K562 (cell line): ENCODE measurements at regions not wholly inside any gene's neighbourhood (a gene's known extent, or its start where the extent isn't known, plus 50 kb on each side); places are given as distances from the start of the nearest gene placed in this dataset.

Source experiments
- ATAC-seq: fragments of 200-7000 bp; cut with Tn5 transposase; 3 replicates; pipeline ENCODE4 v1.9.1; 2020; ENCODE audit warnings: moderate library complexity
- BruUV-seq: library from RNA; stranded (reverse); fragments of 400-500 nt; replicated peaks from 2 replicates; lab custom pipeline; 2021; lab: Mats Ljungman, UMichigan
- CTCF ChIA-PET: fragments of 300-600 bp; formaldehyde crosslinking; extraction: SDS; loops from one replicate; lab custom pipeline; 2021; ENCODE audit warnings: low intra/inter-chr PET ratio; lab: Yijun Ruan, JAX
- POLR2A ChIA-PET: fragments of 300-600, 350-650 bp; sonication (Branson Sonifier 250); formaldehyde crosslinking; extraction: SDS; loops from one replicate; lab custom pipeline; 2021; ENCODE audit warnings: antibody characterized with exemption, inconsistent platforms; lab: Yijun Ruan, JAX
- DNase-seq, 4 experiments: peaks; one replicate each; pipeline versions ENCODE4 v3.0.0 to v3.0.0-alpha.2; 2011 to 2018; ENCODE audit warnings: low spot score in 3 of 4, mixed read lengths in 3 of 4; ENCODE audit errors: extremely low read depth in 1 of 4
- FAIRE-seq: peaks from 2 replicates; lab custom pipeline; 2011; peaks lifted over from hg19 to GRCh38; lab: Jason Lieb, UNC
- H2AFZ ChIP-seq: 2 replicates; pipeline ENCODE4 v1.6.0; 2011; ENCODE audit warnings: low read depth, low read length, control low read depth, inconsistent platforms
- H3K27ac ChIP-seq: fragments of 200-600 bp; 3 replicates; pipeline ENCODE4 v1.8.0; 2011; ENCODE audit warnings: low read depth, mild to moderate bottlenecking, control low read depth, inconsistent platforms, low read length, moderate library complexity, mixed read lengths; ENCODE audit errors: extremely low read depth
- H3K27me3 ChIP-seq, 2 experiments: fragments of 300-600 bp in 1 of 2; 2 replicates in 1 of 2; 3 replicates in 1 of 2; pipeline versions ENCODE4 v1.6.0 to v1.8.0; 2011; ENCODE audit warnings: inconsistent platforms in 2 of 2, low read length in 2 of 2, mild to moderate bottlenecking in 1 of 2, mixed read lengths in 1 of 2, moderate library complexity in 1 of 2; ENCODE audit not compliant: control insufficient read depth in 2 of 2, insufficient read depth in 2 of 2
- H3K36me3 ChIP-seq: fragments of 300-600 bp; 3 replicates; pipeline ENCODE4 v1.8.0; 2011; ENCODE audit warnings: mild to moderate bottlenecking, low read length, inconsistent platforms; ENCODE audit not compliant: control insufficient read depth, insufficient read depth
- H3K4me1 ChIP-seq, 2 experiments: fragments of 200-600 bp in 1 of 2; replicated peaks in 1 of 2; 2 replicates in 1 of 2; 3 replicates in 1 of 2; pipeline versions ENCODE4 v1.5.1 to v1.8.0; 2011; ENCODE audit warnings: inconsistent platforms in 2 of 2, low read length in 2 of 2, mild to moderate bottlenecking in 1 of 2, mixed read lengths in 1 of 2, moderate library complexity in 1 of 2; ENCODE audit not compliant: control insufficient read depth in 2 of 2, insufficient read depth in 2 of 2
- H3K4me2 ChIP-seq: 2 replicates; pipeline ENCODE4 v1.6.1; 2011; ENCODE audit warnings: low read length, control low read depth, inconsistent platforms, mixed read lengths; ENCODE audit not compliant: insufficient read depth
- H3K4me3 ChIP-seq: fragments of 200-600 bp; sonication (generic), shearing (Covaris generic); 2 replicates; pipeline ENCODE4 v1.5.1; 2016; ENCODE audit warnings: control low read depth, inconsistent platforms
- H3K79me2 ChIP-seq: fragments of 200-600 bp; 3 replicates; pipeline ENCODE4 v1.8.0; 2011; ENCODE audit warnings: low read length, inconsistent platforms; ENCODE audit not compliant: control insufficient read depth, insufficient read depth
- H3K9ac ChIP-seq, 2 experiments: 2 replicates each; pipeline versions ENCODE4 v1.6.0 to v1.6.1; 2011; ENCODE audit warnings: low read depth in 2 of 2, low read length in 2 of 2, control low read depth in 1 of 2, inconsistent platforms in 1 of 2, mild to moderate bottlenecking in 1 of 2, mixed read lengths in 1 of 2; ENCODE audit not compliant: insufficient read depth in 1 of 2
- H3K9me1 ChIP-seq: one replicate; pipeline ENCODE4 v1.6.0; 2011; ENCODE audit warnings: inconsistent platforms, mild to moderate bottlenecking, low read length, moderate library complexity; ENCODE audit not compliant: control insufficient read depth, insufficient read depth
- H3K9me3 ChIP-seq: replicated peaks from 2 replicates; pipeline ENCODE4 v1.5.1; 2011; ENCODE audit warnings: low read depth, low read length, inconsistent platforms; ENCODE audit not compliant: control insufficient read depth, insufficient read depth
- H4K20me1 ChIP-seq: replicated peaks from 2 replicates; pipeline ENCODE4 v1.6.1; 2011; ENCODE audit warnings: low read length, inconsistent platforms, mixed read lengths; ENCODE audit not compliant: control insufficient read depth, insufficient read depth
- E2F4 ChIP-seq: sonication (generic); formaldehyde crosslinking; IDR thresholded peaks from 2 replicates; pipeline ENCODE4 v1.8.0; 2022; ENCODE audit warnings: mild to moderate bottlenecking, low read depth, missing genetic modification reagents
- ESRRA ChIP-seq: fragments of 450-650 bp; IDR thresholded peaks from 2 replicates; pipeline ENCODE4 v1.6.1; 2014; ENCODE audit warnings: low read depth, mild to moderate bottlenecking, moderate library complexity, borderline replicate concordance
- ILK ChIP-seq: fragments of 450-650 bp; IDR thresholded peaks from 2 replicates; pipeline ENCODE4 v1.6.1; 2016; ENCODE audit warnings: missing genetic modification characterization, low read depth, mild to moderate bottlenecking, missing compliant biosample characterization, moderate library complexity, borderline replicate concordance
- MAFG ChIP-seq: fragments of 450-650 bp; conservative IDR thresholded peaks from 2 replicates; pipeline ENCODE4 v1.6.1; 2016; ENCODE audit warnings: missing genetic modification characterization, missing compliant biosample characterization
- MCM2 ChIP-seq: fragments of 450-650 bp; IDR thresholded peaks from 2 replicates; pipeline ENCODE4 v1.6.1; 2017; ENCODE audit warnings: low read depth, mild to moderate bottlenecking
- MED1 ChIP-seq: sonication (generic); formaldehyde crosslinking; IDR thresholded peaks from 2 replicates; pipeline ENCODE4 v1.8.1; 2023; ENCODE audit warnings: missing genetic modification reagents, borderline replicate concordance
- MXI1 ChIP-seq: IDR thresholded peaks from 2 replicates; pipeline ENCODE4 v1.6.1; 2011; ENCODE audit warnings: low read depth, mild to moderate bottlenecking, improper control_type of control experiment, low read length
- MYNN ChIP-seq, 2 experiments: sonication (generic); formaldehyde crosslinking in 1 of 2; IDR thresholded peaks; 2 replicates each; pipeline versions ENCODE4 v1.5.0 to v1.6.1; 2016 to 2020; ENCODE audit warnings: antibody characterized with exemption in 1 of 2, missing genetic modification reagents in 1 of 2
- NONO ChIP-seq, 2 experiments: fragments of 200-400 bp in 1 of 2; fragments of 450-650 bp in 1 of 2; formaldehyde crosslinking in 1 of 2; IDR thresholded peaks; 2 replicates each; pipeline ENCODE4 v1.6.1; 2017; ENCODE audit warnings: low read depth in 2 of 2, mild to moderate bottlenecking in 2 of 2, moderate library complexity in 2 of 2, low read length in 1 of 2
- POU5F1 ChIP-seq: fragments of 150-350 bp; IDR thresholded peaks from 2 replicates; pipeline ENCODE4 v1.6.1; 2014; ENCODE audit warnings: borderline replicate concordance, low read length, low read depth, mild to moderate bottlenecking; ENCODE audit not compliant: partially characterized antibody
- VEZF1 ChIP-seq: fragments of 200-800 bp; sonication (Bioruptor generic); IDR thresholded peaks from 2 replicates; pipeline ENCODE4 v1.6.1; 2017; ENCODE audit warnings: missing genetic modification characterization, missing compliant biosample characterization
- XRCC3 ChIP-seq: fragments of 450-650 bp; IDR thresholded peaks from 2 replicates; pipeline ENCODE4 v1.6.1; 2017; ENCODE audit warnings: mild to moderate bottlenecking, moderate library complexity
- ZBTB11 ChIP-seq, 3 experiments: fragments of 200-800 bp in 1 of 3; fragments of 250-450 bp in 1 of 3; fragments of 450-650 bp in 1 of 3; sonication (Bioruptor Pico) in 1 of 3; sonication (Bioruptor generic) in 1 of 3; formaldehyde crosslinking in 1 of 3; IDR thresholded peaks; 2 replicates each; pipeline versions ENCODE4 v1.6.1 to v1.8.0; 2016 to 2022; ENCODE audit warnings: mild to moderate bottlenecking in 2 of 3, missing genetic modification characterization in 2 of 3, missing compliant biosample characterization in 1 of 3, moderate library complexity in 1 of 3
- ZFP30 ChIP-seq: fragments of 250-450 bp; sonication (Bioruptor Pico); IDR thresholded peaks from 2 replicates; pipeline ENCODE4 v1.8.0; 2022; ENCODE audit warnings: moderate library complexity, mild to moderate bottlenecking, inconsistent platforms, borderline replicate concordance
- ZNF76 ChIP-seq: fragments of 250-450 bp; sonication (Bioruptor Pico); IDR thresholded peaks from 2 replicates; pipeline ENCODE4 v1.4.0; 2020; ENCODE audit warnings: mild to moderate bottlenecking, moderate library complexity, borderline replicate concordance
- ZZZ3 ChIP-seq: fragments of 450-650 bp; IDR thresholded peaks from 2 replicates; pipeline ENCODE4 v1.6.1; 2016; ENCODE audit warnings: antibody characterized with exemption, mild to moderate bottlenecking, moderate library complexity
- in situ Hi-C: fragments of 300-500 bp; cut with MboI; formaldehyde crosslinking; loops from 4 replicates; pipeline ENCODE4 v1.15.0; 2018; ENCODE audit warnings: inconsistent platforms, mixed read lengths
- intact Hi-C: fragments of 100-400 bp; cut with micrococcal nuclease; formaldehyde crosslinking; loops from 2 replicates; pipeline ENCODE4 v1.14.2; 2022

GRCh38 chr4:138588501-138588900, 346.4 kb upstream of the SLC7A11 start:
- Histone ChIP-seq H3K4me3 (no peak overlapping the region), H3K79me2 (no peaks in the 10 kb centered on the region), H3K9ac (no peak overlapping the region), H4K20me1 (no peaks in the 10 kb centered on the region), H3K4me1 (no peaks in the 10 kb centered on the region), H3K4me2 (no peak overlapping the region), H3K9me3 (no peaks in the 10 kb centered on the region), H2AFZ (no peak overlapping the region), H3K9me1 (no peaks in the 10 kb centered on the region), H3K27ac (no peak overlapping the region), H3K27me3 (no peaks in the 10 kb centered on the region)
- CTCF ChIA-PET = interaction anchor here (0.5 kb wide), 1 partner anchor 1539 kb away, joined by 3 read pairs; no protein-coding TSS in a partner anchor
- intact Hi-C loops (no loop called here), in situ Hi-C loops (no loop called here)
- no TSS peak for BruUV-seq
- DNase-seq (no peak), ATAC-seq (no peak), FAIRE-seq (no peak)
- TF ChIP-seq ZBTB11 (CRISPR knock-in tag; IDR thresholded peaks at IDR 0.05) (no peak), MED1 (CRISPR knock-in tag) (no peak), MXI1 (no peak), E2F4 (CRISPR knock-in tag) (no peak), MCM2 (no peak), XRCC3 (no peak), ILK (tag) (no peak), VEZF1 (CRISPR knock-in tag) (no peak), ZNF76 (no peak), ZZZ3 (no peak), MYNN (IDR thresholded peaks at IDR 0.05) (no peak), MYNN (CRISPR knock-in tag; IDR thresholded peaks at IDR 0.05) (no peak), ZFP30 (CRISPR knock-in tag) (no peak), POU5F1 (no peak), NONO (IDR thresholded peaks at IDR 0.05; ENCODE audit: low read depth in 2 of 2, low read length in 1 of 2) (no peak), ESRRA (no peak), MAFG (tag) (no peak)
- TF ChIP-seq, all 486 proteins: peak for 0
- POLR2A ChIA-PET = interaction anchor here (0.6 kb wide), 1 partner anchor 8 kb away, joined by 3 read pairs; no protein-coding TSS in a partner anchor
- no peaks in the 10 kb centered on the region for H3K36me3 ChIP-seq
